Glutamatergic neuron (in vitro differentiated cells): ENCODE measurements at regions not wholly inside any gene's neighbourhood (a gene's known extent, or its start where the extent isn't known, plus 50 kb on each side); places are given as distances from the start of the nearest gene placed in this dataset.

Experiments used
- DNase-seq: peaks from one replicate; pipeline ENCODE4 v3.0.0; 2022
- H3K27ac Mint-ChIP-seq: one replicate; pipeline ENCODE4 v1.8.0; 2020; ENCODE audit warnings: mild to moderate bottlenecking, mixed read lengths, inconsistent platforms; ENCODE audit not compliant: unreplicated experiment
- H3K27me3 Mint-ChIP-seq: one replicate; pipeline ENCODE4 v1.8.0; 2020; ENCODE audit warnings: mild to moderate bottlenecking, moderate library complexity, mixed read lengths, inconsistent platforms; ENCODE audit not compliant: unreplicated experiment
- H3K36me3 Mint-ChIP-seq: one replicate; pipeline ENCODE4 v1.8.0; 2020; ENCODE audit warnings: mild to moderate bottlenecking, mixed read lengths, inconsistent platforms; ENCODE audit not compliant: unreplicated experiment
- H3K4me1 Mint-ChIP-seq: one replicate; pipeline ENCODE4 v1.8.0; 2020; ENCODE audit warnings: mild to moderate bottlenecking, low read depth, mixed read lengths, inconsistent platforms; ENCODE audit not compliant: unreplicated experiment
- H3K4me3 Mint-ChIP-seq: one replicate; pipeline ENCODE4 v1.8.0; 2020; ENCODE audit warnings: mild to moderate bottlenecking, mixed read lengths, inconsistent platforms; ENCODE audit not compliant: unreplicated experiment
- H3K9me3 Mint-ChIP-seq: one replicate; pipeline ENCODE4 v1.8.0; 2020; ENCODE audit warnings: mild to moderate bottlenecking, moderate library complexity, mixed read lengths, inconsistent platforms; ENCODE audit not compliant: unreplicated experiment
- TF ChIP-seq, protein P1 (sequence below): fragments of 200-600 bp; sonication (generic); IDR thresholded peaks from one replicate; pipeline ENCODE4 v1.5.0; 2021; ENCODE audit not compliant: partially characterized antibody, unreplicated experiment

DNA sequence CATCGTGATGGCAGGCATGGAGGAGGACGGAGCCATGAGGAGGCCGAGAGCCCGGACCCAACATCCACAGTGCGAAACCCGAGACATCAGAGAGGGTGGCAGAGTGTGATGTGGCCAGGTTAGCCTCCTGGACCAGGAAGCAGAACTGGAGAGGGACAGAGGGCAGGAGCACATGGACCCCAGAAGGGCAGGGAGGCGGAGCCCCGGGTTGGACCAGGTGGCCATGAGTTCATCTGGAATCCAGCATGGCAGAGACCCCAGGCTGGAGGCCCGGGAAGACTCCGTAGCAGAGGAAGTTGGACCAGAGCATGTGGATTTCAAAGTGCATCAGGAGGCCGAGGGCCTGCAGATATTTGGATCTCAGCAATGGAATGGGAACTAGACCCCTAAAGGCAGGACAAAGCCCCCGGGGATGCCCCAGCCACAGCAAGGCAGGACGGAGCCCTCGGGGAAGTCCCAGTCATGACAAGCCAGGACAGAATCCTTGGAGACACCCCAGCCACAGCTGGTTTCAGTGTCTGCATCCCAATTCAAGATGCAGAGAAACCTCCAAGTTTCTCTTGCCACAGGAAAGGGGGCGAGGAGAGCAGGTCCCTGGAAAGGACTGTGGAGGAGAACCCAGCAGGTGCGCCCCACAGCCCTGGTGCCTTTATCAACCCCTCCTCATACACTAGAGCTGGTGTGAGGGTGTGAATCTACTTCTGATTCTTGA is 1393.4 kb downstream of the BRD1 start:
- Mint-ChIP-seq H3K27ac (no peak overlapping the region), H3K9me3 (peaks cover 11% of the 10 kb centered on the region), H3K36me3 (peaks cover 18% of the 10 kb centered on the region), H3K4me1 (no peaks in the 10 kb centered on the region), H3K27me3 (peaks cover 8% of the 10 kb centered on the region), H3K4me3 (no peak overlapping the region)
- no peak for DNase-seq
- TF ChIP-seq, protein P1, sequence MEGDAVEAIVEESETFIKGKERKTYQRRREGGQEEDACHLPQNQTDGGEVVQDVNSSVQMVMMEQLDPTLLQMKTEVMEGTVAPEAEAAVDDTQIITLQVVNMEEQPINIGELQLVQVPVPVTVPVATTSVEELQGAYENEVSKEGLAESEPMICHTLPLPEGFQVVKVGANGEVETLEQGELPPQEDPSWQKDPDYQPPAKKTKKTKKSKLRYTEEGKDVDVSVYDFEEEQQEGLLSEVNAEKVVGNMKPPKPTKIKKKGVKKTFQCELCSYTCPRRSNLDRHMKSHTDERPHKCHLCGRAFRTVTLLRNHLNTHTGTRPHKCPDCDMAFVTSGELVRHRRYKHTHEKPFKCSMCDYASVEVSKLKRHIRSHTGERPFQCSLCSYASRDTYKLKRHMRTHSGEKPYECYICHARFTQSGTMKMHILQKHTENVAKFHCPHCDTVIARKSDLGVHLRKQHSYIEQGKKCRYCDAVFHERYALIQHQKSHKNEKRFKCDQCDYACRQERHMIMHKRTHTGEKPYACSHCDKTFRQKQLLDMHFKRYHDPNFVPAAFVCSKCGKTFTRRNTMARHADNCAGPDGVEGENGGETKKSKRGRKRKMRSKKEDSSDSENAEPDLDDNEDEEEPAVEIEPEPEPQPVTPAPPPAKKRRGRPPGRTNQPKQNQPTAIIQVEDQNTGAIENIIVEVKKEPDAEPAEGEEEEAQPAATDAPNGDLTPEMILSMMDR = no peak

DNA sequence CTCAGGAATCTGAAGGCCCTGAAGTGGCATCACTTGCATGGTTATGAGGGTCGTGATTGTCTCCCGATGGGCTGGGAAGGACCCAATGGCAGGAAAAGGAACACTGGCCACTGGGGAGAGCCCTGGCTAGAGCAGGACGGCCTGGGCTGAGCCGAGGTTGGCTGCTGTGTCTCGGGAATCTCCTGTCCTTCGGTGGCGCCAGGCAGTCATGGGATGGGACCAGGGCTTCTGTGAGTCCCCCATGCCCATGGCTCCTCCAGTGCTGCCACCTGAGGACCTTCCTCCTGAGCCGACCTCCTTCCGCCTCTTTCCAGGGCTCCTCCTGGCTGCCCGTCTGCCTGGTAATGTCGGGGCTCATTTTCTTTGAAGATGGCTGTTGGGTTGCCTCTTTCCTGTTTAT is 1394.0 kb downstream of the BRD1 start:
- Mint-ChIP-seq H3K36me3 (peaks cover 18% of the 10 kb centered on the region), H3K27me3 (peaks cover 8% of the 10 kb centered on the region), H3K27ac (no peak overlapping the region), H3K4me3 (no peak overlapping the region), H3K9me3 (peaks cover 16% of the 10 kb centered on the region), H3K4me1 (no peaks in the 10 kb centered on the region)
- TF ChIP-seq, protein P1 = no peak
- no peak for DNase-seq

DNA sequence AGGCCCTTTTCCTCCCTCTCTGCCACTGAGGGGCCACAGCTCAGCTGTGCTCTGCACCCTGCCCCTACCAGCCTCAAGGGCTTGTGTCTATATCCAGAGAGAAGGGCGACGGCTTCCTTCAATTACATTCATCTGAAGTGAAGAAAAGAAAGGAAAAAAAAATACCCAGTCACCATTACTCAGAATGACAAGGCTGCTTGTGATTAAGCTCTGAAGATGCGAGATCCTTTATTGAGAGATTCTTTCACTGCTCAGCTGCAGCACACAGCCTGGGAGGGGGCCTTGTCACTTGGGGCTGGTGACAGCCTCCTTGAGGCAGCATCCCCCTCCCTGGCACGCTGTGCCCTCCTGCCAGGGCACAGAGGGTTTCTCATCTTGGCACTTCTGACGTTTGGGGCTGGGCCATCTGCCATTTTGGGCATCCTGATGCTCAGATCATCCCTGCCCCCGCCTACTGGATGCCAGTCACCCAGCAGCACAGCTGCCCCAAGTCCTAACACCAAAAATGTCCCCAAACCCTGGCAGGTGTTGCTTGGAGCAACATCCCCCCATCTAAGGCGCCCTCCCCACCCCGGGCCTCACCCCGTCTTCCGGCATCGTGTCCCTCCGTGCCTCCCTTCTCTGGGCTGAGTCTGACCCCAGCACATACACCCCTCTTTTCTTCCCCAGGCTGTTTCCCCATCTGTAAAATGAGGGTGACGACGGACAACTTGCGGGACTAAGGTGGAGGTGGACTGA is 1394.7 kb downstream of the BRD1 start:
- Mint-ChIP-seq H3K4me3 (no peak overlapping the region), H3K36me3 (peaks cover 16% of the 10 kb centered on the region), H3K4me1 (no peaks in the 10 kb centered on the region), H3K9me3 (peaks cover 20% of the 10 kb centered on the region), H3K27me3 (peaks cover 6% of the 10 kb centered on the region), H3K27ac (no peak overlapping the region)
- no peak for DNase-seq
- TF ChIP-seq, protein P1 = no peak

DNA sequence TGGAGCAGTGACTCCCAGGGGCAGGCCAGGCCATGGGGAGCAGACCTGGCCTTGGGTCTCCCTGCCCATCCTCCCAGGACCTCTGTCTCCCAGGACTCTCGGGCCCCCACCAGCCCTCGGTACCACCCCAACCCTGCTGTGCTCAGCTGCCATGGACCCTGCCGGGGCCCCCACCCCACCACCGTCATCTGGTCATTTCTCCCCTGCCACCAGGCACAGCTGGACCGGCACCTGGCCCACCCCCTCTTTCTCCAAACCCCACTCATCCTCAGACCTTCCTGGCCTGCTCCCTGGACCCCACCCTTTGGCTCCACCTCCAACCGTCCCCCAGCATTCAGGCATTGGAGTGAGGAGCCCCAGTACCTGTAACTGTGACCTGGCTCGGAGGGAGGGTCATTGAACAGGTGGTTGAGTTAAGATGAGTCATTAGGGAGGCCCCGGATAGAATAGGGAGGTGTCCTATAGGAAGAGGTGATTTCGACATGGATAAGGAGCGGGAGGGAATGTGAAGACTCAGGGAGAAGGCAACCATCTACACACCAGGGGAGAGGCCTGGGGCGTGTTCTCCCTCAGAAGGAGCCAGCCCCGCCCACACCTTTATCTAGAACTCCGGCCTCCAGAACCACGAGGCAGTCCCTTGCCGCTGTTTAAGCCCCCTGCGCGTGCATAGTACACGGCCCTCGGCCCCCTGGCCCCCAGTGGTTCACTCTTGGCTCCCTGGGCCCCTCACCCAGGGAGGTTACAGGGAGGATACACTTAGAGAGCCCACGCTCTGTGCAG is 1395.9 kb downstream of the BRD1 start:
- Mint-ChIP-seq H3K4me1 (no peaks in the 10 kb centered on the region), H3K4me3 (no peak overlapping the region), H3K27me3 (peaks cover 6% of the 10 kb centered on the region), H3K27ac (no peak overlapping the region), H3K36me3 (peaks cover 11% of the 10 kb centered on the region), H3K9me3 (peaks cover 22% of the 10 kb centered on the region)
- no peak for DNase-seq
- TF ChIP-seq, protein P1 = no peak
